SIG-M5 treated with dmso at 0.1 percent for 504 hours (cell line): ENCODE measurements at regions not wholly inside any gene's neighbourhood (a gene's known extent, or its start where the extent isn't known, plus 50 kb on each side); places are given as distances from the start of the nearest gene placed in this dataset.

Source experiments
- DNase-seq: peaks from one replicate; lab custom pipeline; 2025; ENCODE audit not compliant: unreplicated experiment; lab: John Stamatoyannopoulos, UW

- DNase-seq: peak; percentile 8
These were observed 389.6 kb upstream of the IGFBP7 start for GRCh38 chr4:57499786-57500185.

- DNase-seq: no peak
These were observed 388.1 kb upstream of the IGFBP7 start for GRCh38 chr4:57498251-57498650.

GRCh38 chr4:57496697-57497471, 386.7 kb upstream of the IGFBP7 start:
- no peak for DNase-seq

- DNase-seq: no peak
These were observed 384.6 kb upstream of the IGFBP7 start for GRCh38 chr4:57494821-57495220.

GRCh38 chr4:57492251-57492878, 382.2 kb upstream of the IGFBP7 start:
- DNase-seq: no peak

GRCh38 chr4:57491388-57491787, 381.2 kb upstream of the IGFBP7 start:
- DNase-seq: no peak

- DNase-seq: no peak
These were observed 380.5 kb upstream of the IGFBP7 start for GRCh38 chr4:57490520-57491255.

- no peak for DNase-seq
These were observed 378.4 kb upstream of the IGFBP7 start for GRCh38 chr4:57488366-57489162.

GRCh38 chr4:57475424-57475823, 365.2 kb upstream of the IGFBP7 start:
- no peak for DNase-seq

GRCh38 chr4:57465321-57466056, 355.3 kb upstream of the IGFBP7 start:
- no peak for DNase-seq

- DNase-seq: no peak
These were observed 352.7 kb upstream of the IGFBP7 start for GRCh38 chr4:57462843-57463242.

GRCh38 chr4:57460967-57461366, 350.8 kb upstream of the IGFBP7 start:
- no peak for DNase-seq

- no peak for DNase-seq
These were observed 338.7 kb upstream of the IGFBP7 start for GRCh38 chr4:57448901-57449300.

- DNase-seq: no peak
These were observed 338.3 kb upstream of the IGFBP7 start for GRCh38 chr4:57448452-57448851.

GRCh38 chr4:57446266-57446665, 336.1 kb upstream of the IGFBP7 start:
- no peak for DNase-seq

- no peak for DNase-seq
These were observed 335.5 kb upstream of the IGFBP7 start for GRCh38 chr4:57445686-57446085.

GRCh38 chr4:57444671-57445070, 334.5 kb upstream of the IGFBP7 start:
- no peak for DNase-seq

GRCh38 chr4:57443787-57444186, 333.6 kb upstream of the IGFBP7 start:
- no peak for DNase-seq

GRCh38 chr4:57443308-57443707, 333.1 kb upstream of the IGFBP7 start:
- DNase-seq: no peak

GRCh38 chr4:57442831-57443291, 332.7 kb upstream of the IGFBP7 start:
- peak; percentile 26 for DNase-seq
